Mucosa of descending colon (tissue), 3 donors: ENCODE measurements at regions not wholly inside any gene's neighbourhood (a gene's known extent, or its start where the extent isn't known, plus 50 kb on each side); places are given as distances from the start of the nearest gene placed in this dataset.

Experiments
- ATAC-seq: fragments of 200-7000 bp; cut with Tn5 transposase; one replicate; pipeline ENCODE4 v1.9.1; 2020; ENCODE audit warnings: mild to moderate bottlenecking, moderate library complexity
- DNase-seq, 3 donors: peaks; one replicate each; pipeline ENCODE4 v3.0.0-alpha.2; 2020
- H3K36me3 ChIP-seq: fragments of 200-600 bp; one replicate; pipeline ENCODE4 v1.8.0; 2021; ENCODE audit warnings: low read depth, mild to moderate bottlenecking
- H3K4me1 ChIP-seq: fragments of 200-600 bp; one replicate; pipeline ENCODE4 v1.8.0; 2021; ENCODE audit warnings: low read depth, mild to moderate bottlenecking
- H3K4me3 ChIP-seq: fragments of 200-600 bp; one replicate; pipeline ENCODE4 v1.8.0; 2021; ENCODE audit warnings: mild to moderate bottlenecking
- H3K9me3 ChIP-seq: fragments of 200-600 bp; one replicate; pipeline ENCODE4 v1.8.0; 2021; ENCODE audit warnings: mild to moderate bottlenecking
- CTCF ChIP-seq: fragments of 200-600 bp; IDR thresholded peaks from one replicate; pipeline ENCODE4 v1.8.0; 2022; ENCODE audit warnings: antibody characterized with exemption, mild to moderate bottlenecking
- intact Hi-C, 2 donors: fragments of 100-400 bp; cut with DNase I in 1 of 2; cut with micrococcal nuclease in 1 of 2; formaldehyde crosslinking; loops; one replicate each; pipeline versions ENCODE4 v1.11.0 to v1.11.1; 2022; cut with DNase I, micrococcal nuclease
- donor health status: DM: no; HTN: no; CAD: no; lungs with moderate emphysema.
- donor health status: DM: no; HTN: no; CAD: no.
- donor health status: DM: no; HTN: yes; CAD: no.

DNA sequence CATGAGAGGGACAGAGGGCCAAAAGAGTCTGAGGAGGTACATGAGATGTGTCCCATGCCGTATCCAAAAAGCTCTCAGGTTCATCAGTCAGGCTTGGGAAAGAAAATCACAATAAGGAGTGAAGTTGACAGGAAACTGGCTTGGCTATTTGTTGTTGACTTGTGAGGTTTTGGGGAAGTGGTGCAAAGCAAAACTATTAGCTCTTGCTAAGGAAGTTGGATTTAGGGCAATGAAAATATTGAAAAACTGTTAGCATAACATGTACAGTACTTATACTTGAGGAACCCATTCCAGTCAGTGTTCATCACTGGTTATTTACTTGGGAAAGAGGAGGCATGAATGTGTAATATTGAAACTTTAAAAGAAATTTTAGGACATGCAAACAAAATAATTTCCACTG lies 145.9 kb downstream of the DUSP6 start:
- Histone ChIP-seq H3K4me3 (no peak overlapping the region), H3K4me1 (no peaks in the 10 kb centered on the region), H3K36me3 (no peaks in the 10 kb centered on the region), H3K9me3 (no peaks in the 10 kb centered on the region)
- DNase-seq, result no peak
- no peak for TF ChIP-seq CTCF
- no peak for ATAC-seq
- intact Hi-C loops, result no loop called here

- no peaks in the 10 kb centered on the region for H3K36me3 ChIP-seq
- no peak for DNase-seq
- no peak for ATAC-seq
- intact Hi-C loops, result no loop called here
- TF ChIP-seq CTCF, result no peak
- H3K4me3 ChIP-seq, result no peak overlapping the region
- H3K4me1 ChIP-seq, result no peaks in the 10 kb centered on the region
- no peaks in the 10 kb centered on the region for H3K9me3 ChIP-seq
Measured at GRCh38 chr12:89205517-89205916, 146.8 kb downstream of the DUSP6 start.

- Histone ChIP-seq H3K4me3 (no peak overlapping the region), H3K4me1 (no peaks in the 10 kb centered on the region), H3K9me3 (no peaks in the 10 kb centered on the region), H3K36me3 (no peaks in the 10 kb centered on the region)
- TF ChIP-seq CTCF, result no peak
- no peak for DNase-seq
- ATAC-seq, result no peak
- intact Hi-C loops, result no loop called here
Measured at GRCh38 chr12:89203144-89203543, 149.2 kb downstream of the DUSP6 start.

GRCh38 chr12:89200217-89200616 lies 152.1 kb downstream of the DUSP6 start:
- DNase-seq (no peak), ATAC-seq (no peak)
- TF ChIP-seq CTCF, result no peak
- no peaks in the 10 kb centered on the region for H3K9me3 ChIP-seq
- intact Hi-C loops, result no loop called here
- H3K36me3 ChIP-seq, result no peaks in the 10 kb centered on the region
- H3K4me3 ChIP-seq, result no peak overlapping the region
- no peaks in the 10 kb centered on the region for H3K4me1 ChIP-seq

DNA sequence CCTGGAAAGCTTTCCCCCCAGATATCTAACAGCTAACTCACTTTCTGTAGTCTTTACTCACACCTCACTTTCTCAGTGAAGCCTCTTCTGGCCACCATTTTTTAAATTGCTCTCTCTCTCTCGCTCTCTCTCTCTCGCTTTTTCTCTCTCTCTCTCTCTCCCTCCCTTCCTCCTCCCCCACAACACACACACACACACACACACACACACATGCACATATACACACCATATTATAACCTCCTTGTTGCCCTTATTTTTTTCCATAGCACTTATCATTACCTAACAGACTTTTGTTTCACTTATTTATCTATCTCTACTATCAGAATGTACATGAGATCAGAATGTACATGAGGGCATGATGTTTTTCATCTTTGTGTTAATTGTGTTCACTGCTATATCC lies 156.8 kb downstream of the DUSP6 start:
- no peak overlapping the region for H3K4me3 ChIP-seq
- H3K9me3 ChIP-seq, result no peaks in the 10 kb centered on the region
- TF ChIP-seq CTCF, result no peak
- no peak for ATAC-seq
- no peaks in the 10 kb centered on the region for H3K4me1 ChIP-seq
- intact Hi-C loops, result no loop called here
- no peaks in the 10 kb centered on the region for H3K36me3 ChIP-seq
- DNase-seq, result no peak

DNA sequence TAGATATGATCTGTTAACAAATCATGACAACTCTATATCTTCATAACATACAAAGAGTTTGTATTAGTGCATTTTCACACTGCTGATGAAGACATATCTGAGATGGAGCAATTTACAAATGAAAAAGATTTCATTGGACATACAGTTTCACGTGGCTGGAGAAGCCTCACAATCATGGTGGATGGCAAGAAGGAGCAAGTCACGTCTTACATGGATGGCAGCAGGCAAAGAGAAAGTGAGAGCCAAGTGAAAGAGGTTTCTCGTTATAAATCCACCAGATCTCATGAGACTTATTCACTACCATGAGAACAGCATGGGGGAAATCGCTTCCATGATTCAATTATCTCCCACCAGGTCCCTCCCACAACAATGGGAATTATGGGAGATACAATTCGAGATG lies 157.6 kb downstream of the DUSP6 start:
- TF ChIP-seq CTCF, result no peak
- no peaks in the 10 kb centered on the region for H3K36me3 ChIP-seq
- intact Hi-C loops, result no loop called here
- ATAC-seq, result no peak
- DNase-seq, result no peak
- no peaks in the 10 kb centered on the region for H3K4me1 ChIP-seq
- no peak overlapping the region for H3K4me3 ChIP-seq
- H3K9me3 ChIP-seq, result peaks cover 2% of the 10 kb centered on the region
